SK-N-SH treated with all-trans-retinoic acid at 6 μM for 48 hours (cell line): ENCODE measurements at regions not wholly inside any gene's neighbourhood (a gene's known extent, or its start where the extent isn't known, plus 50 kb on each side); places are given as distances from the start of the nearest gene placed in this dataset.

Experiments used
- ATAC-seq: fragments of 200-7000 bp; cut with Tn5 transposase; 3 replicates; pipeline ENCODE4 v1.9.1; 2020; ENCODE audit warnings: mild to moderate bottlenecking, moderate library complexity
- ARNTL ChIP-seq: fragments of 450-650 bp; formaldehyde crosslinking; IDR thresholded peaks from 2 replicates; pipeline ENCODE4 v1.5.0; 2020; ENCODE audit warnings: low read depth, mild to moderate bottlenecking, moderate library complexity, borderline replicate concordance
- BACH2 ChIP-seq: fragments of 250-450 bp; sonication (Bioruptor Pico); IDR thresholded peaks from 2 replicates; pipeline ENCODE4 v1.9.0; 2021; ENCODE audit warnings: mild to moderate bottlenecking, borderline replicate concordance
- CSDC2 ChIP-seq: fragments of 250-450 bp; sonication (Bioruptor Pico); IDR thresholded peaks from 2 replicates; pipeline ENCODE4 v1.5.0; 2020; ENCODE audit warnings: mild to moderate bottlenecking, moderate library complexity
- CSRNP3 ChIP-seq: fragments of 250-450 bp; sonication (Bioruptor Pico); IDR thresholded peaks from 2 replicates; pipeline ENCODE4 v1.5.1; 2021; ENCODE audit warnings: mild to moderate bottlenecking, moderate library complexity
- ESRRG ChIP-seq: fragments of 250-450 bp; sonication (Bioruptor Pico); IDR thresholded peaks from 2 replicates; pipeline ENCODE4 v1.6.1; 2021; ENCODE audit warnings: mild to moderate bottlenecking
- ISL1 ChIP-seq: fragments of 250-450 bp; sonication (Bioruptor Pico); IDR thresholded peaks from 2 replicates; pipeline ENCODE4 v2.1.2; 2022; ENCODE audit warnings: mild to moderate bottlenecking, moderate library complexity
- OSR1 ChIP-seq: fragments of 250-450 bp; sonication (Bioruptor Pico); IDR thresholded peaks from 2 replicates; pipeline ENCODE4 v1.8.0; 2022; ENCODE audit warnings: moderate library complexity, mild to moderate bottlenecking, inconsistent platforms
- PATZ1 ChIP-seq: fragments of 250-450 bp; sonication (Bioruptor Pico); IDR thresholded peaks from 2 replicates; pipeline ENCODE4 v1.8.0; 2020; ENCODE audit warnings: mild to moderate bottlenecking, moderate library complexity, borderline replicate concordance
- PPARA ChIP-seq: fragments of 250-450 bp; sonication (Bioruptor Pico); IDR thresholded peaks from 2 replicates; pipeline ENCODE4 v1.5.0; 2020; ENCODE audit warnings: mild to moderate bottlenecking, borderline replicate concordance
- RARB ChIP-seq: fragments of 250-450 bp; sonication (Bioruptor Pico); IDR thresholded peaks from 2 replicates; pipeline ENCODE4 v1.8.0; 2021; ENCODE audit warnings: mild to moderate bottlenecking, moderate library complexity
- SNAI2 ChIP-seq: fragments of 250-450 bp; sonication (Bioruptor Pico); IDR thresholded peaks from 2 replicates; pipeline ENCODE4 v1.5.0; 2020; ENCODE audit warnings: mild to moderate bottlenecking, moderate library complexity
- TCF4 ChIP-seq: fragments of 250-450 bp; sonication (Bioruptor Pico); IDR thresholded peaks from 2 replicates; pipeline ENCODE4 v1.8.0; 2021; ENCODE audit warnings: mild to moderate bottlenecking, moderate library complexity, borderline replicate concordance
- TOX ChIP-seq: fragments of 250-450 bp; sonication (Bioruptor Pico); IDR thresholded peaks from 2 replicates; pipeline ENCODE4 v1.8.0; 2021; ENCODE audit warnings: mild to moderate bottlenecking, moderate library complexity, borderline replicate concordance
- TSHZ2 ChIP-seq: fragments of 250-450 bp; sonication (Bioruptor Pico); IDR thresholded peaks from 2 replicates; pipeline ENCODE4 v1.5.0; 2020; ENCODE audit warnings: mild to moderate bottlenecking, moderate library complexity
- ZC3H10 ChIP-seq: fragments of 250-450 bp; sonication (Bioruptor Pico); IDR thresholded peaks from 2 replicates; pipeline ENCODE4 v1.5.1; 2021; ENCODE audit warnings: mild to moderate bottlenecking, moderate library complexity
- ZFP30 ChIP-seq: fragments of 450-650 bp; formaldehyde crosslinking; IDR thresholded peaks from 2 replicates; pipeline ENCODE4 v1.5.0; 2022; ENCODE audit warnings: mild to moderate bottlenecking, moderate library complexity
- ZNF565 ChIP-seq: fragments of 450-650 bp; formaldehyde crosslinking; conservative IDR thresholded peaks from 2 replicates; pipeline ENCODE4 v1.5.0; 2020; ENCODE audit warnings: low read depth, mild to moderate bottlenecking, moderate library complexity
- ZNF70 ChIP-seq: fragments of 450-650 bp; formaldehyde crosslinking; IDR thresholded peaks from 2 replicates; pipeline ENCODE4 v1.5.0; 2020; ENCODE audit warnings: mild to moderate bottlenecking, moderate library complexity
- ZNF8 ChIP-seq: fragments of 450-650 bp; formaldehyde crosslinking; IDR thresholded peaks from 2 replicates; pipeline ENCODE4 v1.5.0; 2020; ENCODE audit warnings: mild to moderate bottlenecking, moderate library complexity
- TF ChIP-seq, protein P1 (sequence below): fragments of 250-450 bp; sonication (Bioruptor Pico); IDR thresholded peaks from 2 replicates; pipeline ENCODE4 v1.5.1; 2020; ENCODE audit warnings: low read depth, mild to moderate bottlenecking, moderate library complexity

DNA sequence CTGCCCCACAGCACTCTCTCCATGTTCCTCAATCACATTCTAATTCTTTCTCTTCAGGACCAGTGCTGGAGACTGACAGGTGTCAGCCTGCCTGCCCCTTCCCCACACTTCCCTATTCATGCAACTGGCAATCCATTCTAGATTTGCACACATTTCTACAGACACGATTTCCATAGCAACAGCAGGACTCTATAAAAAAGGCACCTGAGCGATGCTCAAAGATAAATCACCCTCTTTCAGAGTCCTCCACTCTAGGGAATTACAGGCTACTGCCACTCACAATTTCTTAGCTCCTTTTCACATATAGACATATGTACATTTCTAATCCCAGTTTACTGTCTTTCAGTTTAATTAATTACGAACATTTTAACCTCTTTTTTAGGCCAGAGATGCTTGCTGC, 118.1 kb upstream of the ANKRD1 start:
- ATAC-seq = no peak
- no peak for TF ChIP-seq OSR1 (CRISPR knock-in tag)
- no peak for TF ChIP-seq RARB (CRISPR knock-in tag)
- no peak for TF ChIP-seq ZFP30
- no peak for TF ChIP-seq ESRRG (CRISPR knock-in tag)
- TF ChIP-seq ZNF565 = no peak
- no peak for TF ChIP-seq ISL1 (CRISPR knock-in tag)
- TF ChIP-seq PATZ1 (CRISPR knock-in tag) = no peak
- TF ChIP-seq BACH2 (CRISPR knock-in tag) = no peak
- TF ChIP-seq CSRNP3 = no peak
- TF ChIP-seq TOX = no peak
- no peak for TF ChIP-seq ARNTL
- no peak for TF ChIP-seq ZNF8 (CRISPR knock-in tag)
- TF ChIP-seq ZNF70 (CRISPR knock-in tag) = no peak
- TF ChIP-seq CSDC2 = no peak

DNA sequence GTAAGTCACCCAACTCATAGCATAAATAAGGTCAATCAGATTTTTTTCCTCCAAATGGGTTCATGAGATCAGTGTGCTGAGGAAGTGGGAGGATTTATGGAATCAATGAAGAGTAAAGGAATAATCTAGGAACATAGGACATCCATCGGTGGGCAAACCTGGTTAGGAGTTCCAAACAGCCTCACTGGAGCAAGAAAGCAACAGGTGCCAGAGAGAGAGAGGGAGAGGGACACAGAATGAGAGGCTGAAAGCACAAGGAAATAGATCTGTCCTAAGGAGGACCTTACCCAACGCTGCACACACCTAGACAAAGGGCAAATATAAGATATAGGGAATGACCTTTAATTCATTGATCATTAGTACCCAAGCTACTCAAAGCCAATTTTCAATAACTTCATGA, 119.5 kb upstream of the ANKRD1 start:
- TF ChIP-seq ARNTL (no peak), TOX (no peak), TCF4 (no peak), RARB (CRISPR knock-in tag) (no peak), BACH2 (CRISPR knock-in tag) (no peak), PPARA (CRISPR knock-in tag) (no peak), ZNF565 (no peak), SNAI2 (CRISPR knock-in tag) (no peak), ZC3H10 (CRISPR knock-in tag) (no peak), TSHZ2 (CRISPR knock-in tag) (no peak), ZFP30 (no peak)
- TF ChIP-seq, protein P1, sequence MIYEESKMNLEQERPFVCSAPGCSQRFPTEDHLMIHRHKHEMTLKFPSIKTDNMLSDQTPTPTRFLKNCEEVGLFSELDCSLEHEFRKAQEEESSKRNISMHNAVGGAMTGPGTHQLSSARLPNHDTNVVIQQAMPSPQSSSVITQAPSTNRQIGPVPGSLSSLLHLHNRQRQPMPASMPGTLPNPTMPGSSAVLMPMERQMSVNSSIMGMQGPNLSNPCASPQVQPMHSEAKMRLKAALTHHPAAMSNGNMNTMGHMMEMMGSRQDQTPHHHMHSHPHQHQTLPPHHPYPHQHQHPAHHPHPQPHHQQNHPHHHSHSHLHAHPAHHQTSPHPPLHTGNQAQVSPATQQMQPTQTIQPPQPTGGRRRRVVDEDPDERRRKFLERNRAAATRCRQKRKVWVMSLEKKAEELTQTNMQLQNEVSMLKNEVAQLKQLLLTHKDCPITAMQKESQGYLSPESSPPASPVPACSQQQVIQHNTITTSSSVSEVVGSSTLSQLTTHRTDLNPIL (CRISPR knock-in tag) = no peak
- TF ChIP-seq, all 23 proteins: peak for 0
- no peak for ATAC-seq

DNA sequence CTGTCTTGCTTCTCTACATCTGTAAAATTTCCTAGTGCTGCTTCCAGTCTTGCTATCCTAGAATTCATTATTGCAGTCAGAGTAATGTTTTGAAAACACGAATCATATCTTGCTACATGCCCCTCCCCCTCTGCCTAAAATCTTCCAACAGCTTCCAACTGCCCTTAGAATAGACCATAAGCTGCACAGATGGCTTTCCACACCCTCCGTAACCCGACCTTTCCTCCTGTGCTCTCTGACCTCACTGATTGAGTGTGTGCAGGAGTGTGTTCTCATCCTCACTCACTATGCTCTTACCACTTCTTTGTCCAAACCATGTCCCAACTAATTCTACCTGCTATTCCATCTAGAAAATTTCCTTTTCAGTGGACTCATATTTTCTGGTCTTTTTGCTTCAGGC, 121.2 kb upstream of the ANKRD1 start:
- TF ChIP-seq ZNF565 (no peak), ZNF8 (CRISPR knock-in tag) (no peak), TSHZ2 (CRISPR knock-in tag) (no peak), TOX (no peak), ARNTL (no peak), PATZ1 (CRISPR knock-in tag) (no peak)
- TF ChIP-seq, protein P1 (CRISPR knock-in tag) = no peak

More for the DNA sequence above, 121.2 kb upstream of the ANKRD1 start:
- no peak for ATAC-seq
